GM23338 (cell line): ENCODE measurements at regions not wholly inside any gene's neighbourhood (a gene's known extent, or its start where the extent isn't known, plus 50 kb on each side); places are given as distances from the start of the nearest gene placed in this dataset.

Source experiments
- CREB1 ChIP-seq: fragments of 250-450 bp; sonication (Bioruptor Pico); IDR thresholded peaks from 2 replicates; pipeline ENCODE4 v1.5.0; 2020; ENCODE audit warnings: low read depth, mild to moderate bottlenecking, moderate library complexity
- EZH2 ChIP-seq: fragments of 200-600 bp; sonication (generic); IDR thresholded peaks from one replicate; pipeline ENCODE4 v1.8.0; 2017; ENCODE audit warnings: antibody characterized with exemption, mild to moderate bottlenecking, low read depth; ENCODE audit not compliant: unreplicated experiment
- EZH2phosphoT487 ChIP-seq: fragments of 200-600 bp; sonication (generic); IDR thresholded peaks from one replicate; pipeline ENCODE4 v1.8.1; 2018; ENCODE audit warnings: antibody characterized with exemption; ENCODE audit not compliant: unreplicated experiment
- JUNB ChIP-seq: IDR thresholded peaks from one replicate; pipeline ENCODE4 v1.6.1; 2016; ENCODE audit warnings: antibody characterized with exemption; ENCODE audit not compliant: unreplicated experiment
- NANOG ChIP-seq: IDR thresholded peaks from 2 replicates; pipeline ENCODE4 v1.6.1; 2016; ENCODE audit warnings: antibody characterized with exemption, borderline replicate concordance
- POLR2AphosphoS5 ChIP-seq: IDR thresholded peaks from 2 replicates; pipeline ENCODE4 v1.6.1; 2016; ENCODE audit warnings: antibody characterized with exemption, low read depth
- REST ChIP-seq: IDR thresholded peaks from one replicate; pipeline ENCODE4 v1.6.1; 2018; ENCODE audit warnings: antibody characterized with exemption; ENCODE audit not compliant: unreplicated experiment
- STAT1 ChIP-seq: IDR thresholded peaks from one replicate; pipeline ENCODE4 v1.6.1; 2016; ENCODE audit warnings: antibody characterized with exemption; ENCODE audit not compliant: unreplicated experiment
- ZNF114 ChIP-seq: fragments of 250-450 bp; sonication (Bioruptor Pico); IDR thresholded peaks from 2 replicates; pipeline ENCODE4 v1.5.0; 2020; ENCODE audit warnings: mild to moderate bottlenecking, moderate library complexity
- ZNF331 ChIP-seq: fragments of 250-450 bp; sonication (Bioruptor Pico); IDR thresholded peaks from 2 replicates; pipeline ENCODE4 v1.5.0; 2020; ENCODE audit warnings: low read depth, mild to moderate bottlenecking, moderate library complexity
- ZNF462 ChIP-seq: fragments of 250-450 bp; sonication (Bioruptor Pico); IDR thresholded peaks from 2 replicates; pipeline ENCODE4 v1.5.0; 2020; ENCODE audit warnings: mild to moderate bottlenecking, moderate library complexity
- TF ChIP-seq, protein P1 (sequence below), 2 experiments: fragments of 200-600 bp in 1 of 2; sonication (generic) in 1 of 2; conservative IDR thresholded peaks; 2 replicates each; pipeline versions ENCODE4 v1.5.1 to v1.6.1; 2016 to 2017; ENCODE audit warnings: antibody characterized with exemption in 2 of 2, low read depth in 2 of 2, mild to moderate bottlenecking in 2 of 2, moderate library complexity in 1 of 2
- TF ChIP-seq, protein P2 (sequence below): IDR thresholded peaks from 2 replicates; pipeline ENCODE4 v1.6.1; 2016; ENCODE audit warnings: antibody characterized with exemption

DNA sequence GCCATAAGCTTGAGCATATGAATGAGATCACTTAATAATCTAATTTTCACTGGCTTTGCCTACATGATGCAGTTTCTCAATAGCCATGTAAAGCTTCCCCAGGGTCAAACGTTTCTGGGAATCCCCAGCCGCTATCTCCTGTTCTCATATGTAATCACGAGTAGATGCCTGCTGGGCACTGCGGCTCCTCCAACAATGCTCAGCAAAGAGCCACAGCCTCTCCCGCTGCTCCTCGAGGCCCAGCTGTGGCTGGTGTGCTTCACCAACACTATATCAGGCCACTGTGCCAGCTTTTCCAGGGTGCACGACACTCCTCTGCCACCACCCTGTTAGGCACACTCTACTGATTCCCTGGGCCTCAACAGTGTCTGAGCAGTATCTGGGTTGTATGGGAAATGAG, 78.3 kb upstream of the RASGEF1B start:
- TF ChIP-seq, protein P1, sequence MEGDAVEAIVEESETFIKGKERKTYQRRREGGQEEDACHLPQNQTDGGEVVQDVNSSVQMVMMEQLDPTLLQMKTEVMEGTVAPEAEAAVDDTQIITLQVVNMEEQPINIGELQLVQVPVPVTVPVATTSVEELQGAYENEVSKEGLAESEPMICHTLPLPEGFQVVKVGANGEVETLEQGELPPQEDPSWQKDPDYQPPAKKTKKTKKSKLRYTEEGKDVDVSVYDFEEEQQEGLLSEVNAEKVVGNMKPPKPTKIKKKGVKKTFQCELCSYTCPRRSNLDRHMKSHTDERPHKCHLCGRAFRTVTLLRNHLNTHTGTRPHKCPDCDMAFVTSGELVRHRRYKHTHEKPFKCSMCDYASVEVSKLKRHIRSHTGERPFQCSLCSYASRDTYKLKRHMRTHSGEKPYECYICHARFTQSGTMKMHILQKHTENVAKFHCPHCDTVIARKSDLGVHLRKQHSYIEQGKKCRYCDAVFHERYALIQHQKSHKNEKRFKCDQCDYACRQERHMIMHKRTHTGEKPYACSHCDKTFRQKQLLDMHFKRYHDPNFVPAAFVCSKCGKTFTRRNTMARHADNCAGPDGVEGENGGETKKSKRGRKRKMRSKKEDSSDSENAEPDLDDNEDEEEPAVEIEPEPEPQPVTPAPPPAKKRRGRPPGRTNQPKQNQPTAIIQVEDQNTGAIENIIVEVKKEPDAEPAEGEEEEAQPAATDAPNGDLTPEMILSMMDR (conservative IDR thresholded peaks at IDR 0.05; ENCODE audit: low read depth in 2 of 2) = no peak
- TF ChIP-seq EZH2phosphoT487 (no peak), REST (no peak), EZH2 (no peak), POLR2AphosphoS5 (no peak), NANOG (no peak), ZNF114 (no peak), CREB1 (CRISPR knock-in tag) (no peak), JUNB (no peak), STAT1 (no peak), ZNF462 (CRISPR knock-in tag) (no peak), ZNF331 (CRISPR knock-in tag) (no peak)
- TF ChIP-seq, protein P2, sequence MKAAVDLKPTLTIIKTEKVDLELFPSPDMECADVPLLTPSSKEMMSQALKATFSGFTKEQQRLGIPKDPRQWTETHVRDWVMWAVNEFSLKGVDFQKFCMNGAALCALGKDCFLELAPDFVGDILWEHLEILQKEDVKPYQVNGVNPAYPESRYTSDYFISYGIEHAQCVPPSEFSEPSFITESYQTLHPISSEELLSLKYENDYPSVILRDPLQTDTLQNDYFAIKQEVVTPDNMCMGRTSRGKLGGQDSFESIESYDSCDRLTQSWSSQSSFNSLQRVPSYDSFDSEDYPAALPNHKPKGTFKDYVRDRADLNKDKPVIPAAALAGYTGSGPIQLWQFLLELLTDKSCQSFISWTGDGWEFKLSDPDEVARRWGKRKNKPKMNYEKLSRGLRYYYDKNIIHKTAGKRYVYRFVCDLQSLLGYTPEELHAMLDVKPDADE = no peak
